Thymus (tissue), 11 donors: ENCODE measurements at regions not wholly inside any gene's neighbourhood (a gene's known extent, or its start where the extent isn't known, plus 50 kb on each side); places are given as distances from the start of the nearest gene placed in this dataset.

Experiments used
- DNase-seq, 9 donors: peaks; one replicate each; pipeline ENCODE4 v3.0.0-alpha.2; 2013; ENCODE audit warnings: low spot score in 9 of 9, low read depth in 6 of 9, missing footprints in 1 of 9
- H3K27ac ChIP-seq, 2 donors: one replicate each; pipeline ENCODE4 v1.5.1; 2013; ENCODE audit warnings: control low read depth in 1 of 2, low read depth in 1 of 2, low read length in 1 of 2, mild to moderate bottlenecking in 1 of 2, moderate library complexity in 1 of 2
- H3K27me3 ChIP-seq, 2 donors: one replicate each; pipeline ENCODE4 v1.5.1; 2013; ENCODE audit warnings: low read length in 1 of 2; ENCODE audit not compliant: control insufficient read depth in 2 of 2, insufficient read depth in 1 of 2
- H3K36me3 ChIP-seq, 2 donors: one replicate each; pipeline ENCODE4 v1.5.1; 2013; ENCODE audit warnings: low read length in 1 of 2, mild to moderate bottlenecking in 1 of 2, moderate library complexity in 1 of 2; ENCODE audit not compliant: control insufficient read depth in 2 of 2, insufficient read depth in 2 of 2
- H3K4me1 ChIP-seq, 2 donors: one replicate each; pipeline ENCODE4 v1.5.1; 2013; ENCODE audit warnings: low read length in 2 of 2; ENCODE audit not compliant: control insufficient read depth in 2 of 2, insufficient read depth in 2 of 2
- H3K4me3 ChIP-seq, 2 donors: one replicate each; pipeline ENCODE4 v1.5.1; 2013; ENCODE audit warnings: low read length in 2 of 2, control low read depth in 1 of 2, mild to moderate bottlenecking in 1 of 2
- H3K9me3 ChIP-seq, 2 donors: one replicate each; pipeline ENCODE4 v1.5.1; 2013; ENCODE audit warnings: low read length in 1 of 2, mild to moderate bottlenecking in 1 of 2; ENCODE audit not compliant: control insufficient read depth in 2 of 2, insufficient read depth in 1 of 2
- WGBS: extraction: QIAGEN DNeasy Blood & Tissue Kit; methylation state at CpG from one replicate; pipeline ENCODE4 v1.1.7; 2013; 5-methylcytosine and 5-hydroxymethylcytosine counted together
- donor health status: healthy.

DNA sequence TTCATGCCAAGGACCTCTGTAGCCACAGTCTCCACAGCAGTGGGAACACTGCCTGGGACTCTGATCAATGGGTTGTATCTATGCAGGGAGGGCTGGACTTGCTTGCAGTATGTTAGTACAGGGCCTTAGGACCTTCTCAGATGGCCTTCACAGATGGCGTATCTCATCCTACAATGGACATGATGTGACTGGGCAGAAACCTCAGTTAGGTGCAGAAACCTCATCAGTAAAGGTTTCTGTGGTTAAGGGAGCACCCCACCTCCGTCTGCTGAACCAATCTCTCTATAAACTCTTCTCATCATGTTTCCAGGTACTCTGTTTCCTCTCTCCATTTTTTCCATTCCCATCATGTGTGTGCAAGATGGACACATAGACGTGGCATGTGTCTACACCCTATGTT, 154.9 kb downstream of the EVX1 start:
- Histone ChIP-seq H3K9me3 (peaks cover 0 to 3% of the 10 kb centered on the region in 2 donors), H3K27ac (no peak overlapping the region), H3K4me3 (no peak overlapping the region), H3K4me1 (no peaks in the 10 kb centered on the region), H3K27me3 (no peaks in the 10 kb centered on the region), H3K36me3 (no peaks in the 10 kb centered on the region)
- WGBS = 92% methylated on average over 3 of the region's 3 CpGs
- no peak for DNase-seq

DNA sequence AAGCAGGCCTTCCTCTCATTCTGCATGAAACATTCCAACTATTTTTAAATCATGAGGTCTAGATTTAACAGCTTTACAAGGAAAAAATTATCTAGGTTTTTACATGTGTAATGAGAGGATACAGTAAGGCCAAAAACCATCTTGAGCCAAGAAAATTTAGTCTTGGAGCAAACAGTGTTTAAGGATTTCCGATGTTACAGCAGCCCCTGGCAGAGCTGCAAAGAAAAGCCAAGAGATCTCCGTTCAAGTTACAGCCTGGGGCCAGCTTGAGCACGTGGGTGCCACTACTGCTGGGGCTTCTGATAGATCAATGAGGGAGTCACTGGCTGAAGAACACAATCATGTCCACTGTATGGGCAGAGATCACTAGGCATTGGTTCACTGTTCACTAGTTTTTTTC, 156.2 kb downstream of the EVX1 start:
- DNase-seq = no peak
- Histone ChIP-seq H3K36me3 (no peaks in the 10 kb centered on the region), H3K27ac (no peak overlapping the region), H3K27me3 (no peaks in the 10 kb centered on the region), H3K9me3 (no peaks in the 10 kb centered on the region), H3K4me1 (no peaks in the 10 kb centered on the region), H3K4me3 (no peak overlapping the region)
- 92% methylated on average over 3 of the region's 3 CpGs for WGBS

DNA sequence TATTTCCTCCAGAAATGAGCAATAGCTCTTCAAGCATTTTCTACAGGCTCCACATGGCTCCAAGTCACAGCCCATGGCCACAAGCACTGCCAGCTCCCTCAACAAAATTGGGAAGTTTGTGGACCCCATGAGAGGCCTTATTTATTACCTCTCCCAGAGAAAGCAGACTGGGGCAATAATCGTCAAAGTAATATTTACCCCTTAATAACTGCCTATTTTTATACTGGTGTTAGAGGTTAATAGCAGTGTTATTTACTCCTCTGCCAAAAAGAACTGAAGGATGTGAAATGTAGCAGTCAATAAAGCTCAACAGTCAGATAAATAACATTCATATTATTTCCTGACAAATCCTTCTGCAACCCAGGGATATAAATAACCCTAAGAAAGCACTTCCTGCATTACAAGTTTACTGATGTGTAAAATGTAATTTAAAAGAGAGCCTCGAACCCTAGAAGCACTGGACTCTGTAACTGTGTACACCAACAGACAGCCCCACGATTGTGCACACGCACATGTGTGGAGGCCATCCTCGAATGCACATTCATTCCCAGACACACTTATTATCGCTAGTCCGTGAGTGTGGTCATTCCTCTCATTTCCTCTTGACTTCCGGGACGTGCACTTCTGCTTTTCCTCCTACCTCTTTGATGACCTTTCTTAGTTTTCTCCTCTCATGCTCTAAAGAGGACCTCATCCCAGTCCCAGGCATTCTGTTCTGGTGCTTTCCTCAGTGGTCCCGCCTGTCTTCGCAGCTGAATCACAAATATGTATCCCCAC, 157.4 kb downstream of the EVX1 start:
- no peaks in the 10 kb centered on the region for H3K4me1 ChIP-seq
- H3K9me3 ChIP-seq = no peaks in the 10 kb centered on the region
- no peak overlapping the region for H3K4me3 ChIP-seq
- no peaks in the 10 kb centered on the region for H3K36me3 ChIP-seq
- H3K27ac ChIP-seq = no peak overlapping the region
- WGBS = 55% methylated on average over 11 of the region's 11 CpGs
- H3K27me3 ChIP-seq = no peaks in the 10 kb centered on the region
- DNase-seq = no peak

DNA sequence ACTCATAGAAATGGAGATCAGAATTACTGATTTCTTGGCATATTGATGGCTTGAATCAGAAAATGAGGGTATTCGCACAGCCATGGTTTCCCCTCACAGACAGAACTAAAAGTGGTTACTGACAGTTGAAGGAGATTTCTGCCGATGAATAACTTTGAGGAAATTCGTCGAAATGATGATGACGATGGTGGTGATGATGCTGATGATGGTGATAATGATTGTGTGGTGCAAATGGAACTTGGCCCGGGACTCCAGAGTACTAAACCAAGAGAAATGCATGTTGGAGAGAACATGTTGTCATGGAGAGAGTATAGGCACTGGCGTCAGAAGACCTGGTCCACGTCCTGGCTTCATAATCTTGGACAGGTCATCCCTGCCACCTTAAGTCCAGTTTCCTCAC, 163.2 kb downstream of the EVX1 start:
- no peak overlapping the region for H3K4me3 ChIP-seq
- 97% methylated on average over 8 of the region's 8 CpGs for WGBS
- H3K27me3 ChIP-seq = no peaks in the 10 kb centered on the region
- no peaks in the 10 kb centered on the region for H3K4me1 ChIP-seq
- H3K36me3 ChIP-seq = no peaks in the 10 kb centered on the region
- no peaks in the 10 kb centered on the region for H3K9me3 ChIP-seq
- no peak for DNase-seq
- H3K27ac ChIP-seq = no peak overlapping the region

DNA sequence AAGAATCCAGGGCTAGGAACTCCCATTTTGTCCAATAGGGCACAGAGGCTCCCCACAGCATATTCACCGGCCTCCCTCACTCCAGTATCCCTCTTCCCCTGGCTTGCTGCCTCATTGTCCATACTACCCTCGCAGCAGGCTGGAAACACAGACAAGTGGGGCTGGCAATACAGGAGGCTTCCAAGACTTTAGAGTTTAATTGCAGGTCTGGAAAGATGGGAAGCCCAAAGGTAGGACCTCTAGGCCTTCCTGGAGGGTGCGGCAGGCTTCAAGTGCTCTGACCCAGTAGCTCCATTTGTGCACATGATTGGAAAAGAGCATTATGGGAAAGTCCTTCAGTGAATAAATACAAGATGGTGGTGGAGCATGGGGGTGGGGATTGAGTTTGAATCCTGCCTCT, 166.7 kb downstream of the EVX1 start:
- Histone ChIP-seq H3K27ac (no peak overlapping the region), H3K4me3 (no peak overlapping the region), H3K36me3 (no peaks in the 10 kb centered on the region), H3K9me3 (no peaks in the 10 kb centered on the region), H3K4me1 (no peaks in the 10 kb centered on the region), H3K27me3 (no peaks in the 10 kb centered on the region)
- DNase-seq = no peak
- 96% methylated on average over 3 of the region's 3 CpGs for WGBS

DNA sequence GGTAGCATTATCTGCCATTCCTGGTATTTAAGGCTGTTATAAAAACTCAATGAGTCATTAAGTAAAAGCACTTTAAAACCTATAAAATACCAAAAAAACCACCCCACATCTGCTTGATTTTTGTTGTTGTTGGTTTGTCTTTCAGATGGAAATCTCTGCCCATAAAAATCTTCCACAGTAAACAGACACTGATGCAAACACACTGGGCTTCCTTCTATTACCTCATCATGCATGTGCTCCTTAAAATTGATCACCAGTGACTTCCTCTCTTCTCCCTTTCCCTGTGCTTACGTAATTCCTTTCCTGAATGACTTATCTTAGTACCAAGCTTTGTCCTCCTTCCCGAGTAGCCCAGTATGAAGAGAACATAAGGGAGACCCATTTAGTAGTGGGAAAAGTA, 167.2 kb downstream of the EVX1 start:
- no peak for DNase-seq
- H3K4me3 ChIP-seq = no peak overlapping the region
- H3K27me3 ChIP-seq = no peaks in the 10 kb centered on the region
- H3K4me1 ChIP-seq = no peaks in the 10 kb centered on the region
- H3K36me3 ChIP-seq = no peaks in the 10 kb centered on the region
- WGBS = 94% methylated on average over 2 of the region's 2 CpGs
- H3K27ac ChIP-seq = no peak overlapping the region
- H3K9me3 ChIP-seq = no peaks in the 10 kb centered on the region

DNA sequence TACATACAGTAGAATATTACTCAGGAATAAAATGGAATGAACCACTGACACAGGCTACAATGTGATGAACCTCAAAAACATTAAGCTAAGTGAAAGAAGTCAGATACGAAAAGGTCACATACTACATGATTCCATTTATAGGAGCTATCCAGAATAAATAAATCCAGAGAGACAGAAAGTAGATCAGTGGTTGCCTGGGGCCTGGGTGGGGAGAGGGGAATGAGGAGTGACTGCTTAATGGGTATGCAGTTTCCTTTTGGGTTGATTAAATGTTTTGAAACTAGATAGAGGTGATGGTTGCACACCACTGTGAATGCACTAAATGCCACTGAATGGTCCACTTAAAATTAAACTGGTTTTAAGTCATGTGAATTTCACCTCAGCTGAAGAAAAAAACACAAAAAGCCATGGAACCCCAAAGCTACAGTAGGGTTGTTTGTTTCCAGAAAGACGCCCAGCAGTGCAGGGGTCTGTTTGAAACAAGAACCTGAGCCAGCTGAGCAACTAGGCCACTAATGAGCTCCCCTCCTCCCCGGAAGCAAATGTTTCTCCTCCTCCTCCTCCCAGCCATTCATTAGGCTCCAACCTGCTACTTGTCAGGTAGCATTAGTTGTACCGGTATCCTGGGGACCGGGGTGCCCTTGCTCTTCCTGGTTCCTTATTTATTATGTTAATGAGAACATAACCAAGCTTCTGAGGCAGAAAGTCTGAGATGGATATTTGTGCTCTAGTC, 168.4 kb downstream of the EVX1 start:
- H3K4me3 ChIP-seq = no peak overlapping the region
- H3K36me3 ChIP-seq = no peaks in the 10 kb centered on the region
- no peaks in the 10 kb centered on the region for H3K4me1 ChIP-seq
- DNase-seq = no peak
- H3K27ac ChIP-seq = no peak overlapping the region
- 88% methylated on average over 5 of the region's 5 CpGs for WGBS
- no peaks in the 10 kb centered on the region for H3K9me3 ChIP-seq
- no peaks in the 10 kb centered on the region for H3K27me3 ChIP-seq

DNA sequence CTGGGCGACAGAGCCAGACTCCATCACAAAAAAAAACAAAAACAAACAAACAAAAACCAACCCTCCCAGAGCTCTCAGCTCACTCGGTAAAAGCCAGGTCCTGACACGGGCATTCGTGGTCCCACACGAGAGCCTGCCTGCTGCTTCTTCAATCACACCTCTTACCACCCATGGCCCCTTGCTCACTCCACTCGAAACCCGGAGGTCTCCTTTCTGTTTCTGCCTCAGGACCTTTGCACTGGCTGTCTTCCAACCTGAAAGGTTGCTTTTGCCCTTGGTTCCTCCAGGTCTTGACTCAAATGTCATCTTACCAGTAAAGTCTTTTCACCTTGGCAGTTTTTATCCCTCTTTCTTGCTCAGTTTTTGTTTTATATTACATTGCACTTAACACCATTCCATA, 169.6 kb downstream of the EVX1 start:
- Histone ChIP-seq H3K4me1 (no peaks in the 10 kb centered on the region), H3K36me3 (no peaks in the 10 kb centered on the region), H3K27me3 (no peaks in the 10 kb centered on the region), H3K9me3 (no peaks in the 10 kb centered on the region), H3K27ac (no peak overlapping the region), H3K4me3 (no peak overlapping the region)
- DNase-seq = no peak
- 97% methylated on average over 7 of the region's 7 CpGs for WGBS

DNA sequence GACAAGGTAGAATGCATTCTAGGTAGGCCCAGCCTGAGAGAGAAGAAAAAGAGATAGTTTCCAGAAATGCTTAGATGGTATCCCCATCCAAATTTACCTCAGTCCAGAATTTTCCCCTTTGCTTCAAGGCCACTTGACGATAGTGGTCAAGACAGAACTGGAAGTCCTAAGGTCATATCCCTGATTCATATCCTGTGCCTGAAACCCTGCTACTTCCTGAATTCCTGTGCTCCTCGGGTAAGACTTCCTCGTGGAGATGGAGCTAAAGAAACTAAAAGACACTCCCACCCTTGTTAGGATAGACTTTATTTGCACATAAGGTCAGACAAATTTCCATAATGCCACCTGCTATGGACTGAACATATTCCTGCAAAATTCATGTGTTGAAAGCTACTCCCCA, 175.9 kb downstream of the EVX1 start:
- Histone ChIP-seq H3K27ac (no peak overlapping the region), H3K36me3 (no peaks in the 10 kb centered on the region), H3K4me3 (no peak overlapping the region), H3K4me1 (no peaks in the 10 kb centered on the region), H3K27me3 (no peaks in the 10 kb centered on the region), H3K9me3 (no peaks in the 10 kb centered on the region)
- WGBS = 78% methylated on average over 3 of the region's 3 CpGs
- no peak for DNase-seq
